Endometrium (tissue), 2 donors: ENCODE measurements at regions not wholly inside any gene's neighbourhood (a gene's known extent, or its start where the extent isn't known, plus 50 kb on each side); places are given as distances from the start of the nearest gene placed in this dataset.
A peak's percentile ranks its signal among the peaks of the same experiment; 100 is the strongest.
"Not testable (repeated sequence)": the region's sequence is repeated elsewhere in the genome, so short reads cannot be mapped to it uniquely, and the experiment has no call there.

Experiments
- FAIRE-seq: peaks from 2 replicates; lab custom pipeline; 2012; peaks lifted over from hg19 to GRCh38; lab: Jason Lieb, UNC
- donor health status: control.
- donor health status: control.

GRCh38 chr13:65808061-65808460 is 1422.1 kb downstream of the PCDH9 start:
- FAIRE-seq = no peak

- FAIRE-seq = no peak
These were observed 1426.4 kb downstream of the PCDH9 start for GRCh38 chr13:65803530-65804392.

GRCh38 chr13:65789815-65790214 is 1440.3 kb downstream of the PCDH9 start:
- FAIRE-seq = no peak

GRCh38 chr13:65787082-65787481 is 1443.1 kb downstream of the PCDH9 start:
- no peak for FAIRE-seq

GRCh38 chr13:65784088-65784816 is 1445.9 kb downstream of the PCDH9 start:
- no peak for FAIRE-seq

GRCh38 chr13:65783383-65783782 is 1446.8 kb downstream of the PCDH9 start:
- FAIRE-seq = no peak

GRCh38 chr13:65771704-65772313 is 1458.3 kb downstream of the PCDH9 start:
- not testable (repeated sequence) for FAIRE-seq

GRCh38 chr13:65768545-65768944 is 1461.6 kb downstream of the PCDH9 start:
- no peak for FAIRE-seq

- FAIRE-seq = no peak
These were observed 1466.3 kb downstream of the PCDH9 start for GRCh38 chr13:65763811-65764210.

GRCh38 chr13:65762012-65762411 is 1468.1 kb downstream of the PCDH9 start:
- no peak for FAIRE-seq

- FAIRE-seq = no peak
These were observed 1474.0 kb downstream of the PCDH9 start for GRCh38 chr13:65756071-65756671.

- no peak for FAIRE-seq
These were observed 1481.9 kb downstream of the PCDH9 start for GRCh38 chr13:65748227-65748626.

- FAIRE-seq = no peak
These were observed 1483.7 kb downstream of the PCDH9 start for GRCh38 chr13:65746406-65746921.

- no peak for FAIRE-seq
These were observed 1485.3 kb downstream of the PCDH9 start for GRCh38 chr13:65744836-65745235.

- no peak for FAIRE-seq
These were observed 1497.0 kb downstream of the PCDH9 start for GRCh38 chr13:65733110-65733509.

GRCh38 chr13:65727070-65727469 is 1503.1 kb downstream of the PCDH9 start:
- FAIRE-seq = no peak

- FAIRE-seq = no peak
These were observed 1505.1 kb downstream of the PCDH9 start for GRCh38 chr13:65725006-65725405.

GRCh38 chr13:65724226-65724625 is 1505.9 kb downstream of the PCDH9 start:
- FAIRE-seq = no peak

GRCh38 chr13:65722506-65722905 is 1507.6 kb downstream of the PCDH9 start:
- FAIRE-seq = no peak

- no peak for FAIRE-seq
These were observed 1510.3 kb downstream of the PCDH9 start for GRCh38 chr13:65719831-65720230.

- no peak for FAIRE-seq
These were observed 1519.6 kb downstream of the PCDH9 start for GRCh38 chr13:65710514-65710913.

GRCh38 chr13:65697843-65698242 is 1532.3 kb downstream of the PCDH9 start:
- FAIRE-seq = peak; percentile 80
